C4-2B (cell line): ENCODE measurements at regions not wholly inside any gene's neighbourhood (a gene's known extent, or its start where the extent isn't known, plus 50 kb on each side); places are given as distances from the start of the nearest gene placed in this dataset.

ENCODE experiments used
- CTCF ChIP-seq: fragments of 450-650 bp; conservative IDR thresholded peaks from 2 replicates; pipeline ENCODE4 v1.5.1; 2017; ENCODE audit warnings: mild to moderate bottlenecking
- ZFX ChIP-seq: fragments of 450-650 bp; IDR thresholded peaks from 2 replicates; pipeline ENCODE4 v1.6.1; 2017

GRCh38 chr11:27263986-27264385, 99.0 kb downstream of the CCDC34 start:
- TF ChIP-seq CTCF (no peak), ZFX (no peak)
